ENCODE measurements at regions not wholly inside any gene's neighbourhood (a gene's known extent, or its start where the extent isn't known, plus 50 kb on each side); places are given as distances from the start of the nearest gene placed in this dataset.

- H3K4me3 ChIP-seq (ENCODE audit: low read depth, low read length): no peak overlapping the region
- H3K9me3 ChIP-seq (ENCODE audit: control insufficient read depth, low read length): no peaks in the 10 kb centered on the region
- no peaks in the 10 kb centered on the region for H3K27me3 ChIP-seq (ENCODE audit: control insufficient read depth, insufficient read depth, low read length)
Observed at GRCh38 chr2:180655842-180656454, 324.5 kb upstream of the UBE2E3 start.

DNA sequence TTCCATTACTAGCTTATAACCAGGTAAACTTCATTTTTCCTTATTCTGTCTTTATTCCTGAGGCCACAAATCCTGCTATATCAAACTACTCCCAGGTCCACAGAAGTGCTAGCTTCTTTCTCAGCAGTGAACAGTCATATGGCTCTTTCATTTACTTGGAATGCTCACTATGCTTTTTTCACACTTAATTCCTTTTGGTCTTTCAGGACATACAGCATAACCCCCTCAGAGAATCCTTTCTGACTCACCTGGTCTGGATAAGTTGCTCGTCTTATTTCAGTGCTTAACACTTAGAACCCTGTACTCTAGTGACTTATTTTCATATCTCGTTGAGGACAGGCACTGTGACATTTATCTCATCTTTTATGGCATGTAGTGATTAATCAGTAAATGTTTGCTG, 325.0 kb upstream of the UBE2E3 start:
- Histone ChIP-seq H3K9me3 (ENCODE audit: control insufficient read depth, low read length) (no peaks in the 10 kb centered on the region), H3K4me3 (ENCODE audit: low read depth, low read length) (no peak overlapping the region), H3K9ac (no peak overlapping the region), H2AFZ (no peak overlapping the region), H3K4me1 (no peaks in the 10 kb centered on the region), H3K27me3 (ENCODE audit: control insufficient read depth, insufficient read depth, low read length) (no peaks in the 10 kb centered on the region), H3K79me2 (no peaks in the 10 kb centered on the region), H3K4me2 (ENCODE audit: low read length) (no peak overlapping the region), H3K27ac (no peak overlapping the region), H3K36me3 (ENCODE audit: control insufficient read depth, insufficient read depth, low read length) (no peaks in the 10 kb centered on the region)
- no peak for TF ChIP-seq CTCF (IDR thresholded peaks at IDR 0.05)

More at GRCh38 chr2:180655842-180656454, 324.5 kb upstream of the UBE2E3 start:
- no peak overlapping the region for H2AFZ ChIP-seq
- H3K79me2 ChIP-seq: no peaks in the 10 kb centered on the region
- H3K27ac ChIP-seq: no peak overlapping the region
- no peak overlapping the region for H3K4me2 ChIP-seq (ENCODE audit: low read length)
- TF ChIP-seq CTCF (IDR thresholded peaks at IDR 0.05): no peak
- no peaks in the 10 kb centered on the region for H3K36me3 ChIP-seq (ENCODE audit: control insufficient read depth, insufficient read depth, low read length)
- H3K9ac ChIP-seq: no peak overlapping the region
- H3K4me1 ChIP-seq: no peaks in the 10 kb centered on the region

- no peak for TF ChIP-seq CTCF (IDR thresholded peaks at IDR 0.05)
- H3K27me3 ChIP-seq (ENCODE audit: control insufficient read depth, insufficient read depth, low read length): no peaks in the 10 kb centered on the region
- no peak overlapping the region for H3K9ac ChIP-seq
- no peaks in the 10 kb centered on the region for H3K4me1 ChIP-seq
- no peak overlapping the region for H3K27ac ChIP-seq
- H3K36me3 ChIP-seq (ENCODE audit: control insufficient read depth, insufficient read depth, low read length): no peaks in the 10 kb centered on the region
- H2AFZ ChIP-seq: no peak overlapping the region
- no peak overlapping the region for H3K4me3 ChIP-seq (ENCODE audit: low read depth, low read length)
- H3K4me2 ChIP-seq (ENCODE audit: low read length): no peak overlapping the region
- H3K9me3 ChIP-seq (ENCODE audit: control insufficient read depth, low read length): no peaks in the 10 kb centered on the region
- no peaks in the 10 kb centered on the region for H3K79me2 ChIP-seq
Observed at GRCh38 chr2:180653481-180653880, 326.9 kb upstream of the UBE2E3 start.

- H3K4me1 ChIP-seq: no peaks in the 10 kb centered on the region
- no peak overlapping the region for H3K27ac ChIP-seq
- H3K79me2 ChIP-seq: no peaks in the 10 kb centered on the region
- no peak for TF ChIP-seq CTCF (IDR thresholded peaks at IDR 0.05)
- H3K9me3 ChIP-seq (ENCODE audit: control insufficient read depth, low read length): no peaks in the 10 kb centered on the region
- no peaks in the 10 kb centered on the region for H3K27me3 ChIP-seq (ENCODE audit: control insufficient read depth, insufficient read depth, low read length)
- H3K9ac ChIP-seq: no peak overlapping the region
- H3K4me3 ChIP-seq (ENCODE audit: low read depth, low read length): no peak overlapping the region
- H3K4me2 ChIP-seq (ENCODE audit: low read length): no peak overlapping the region
- H3K36me3 ChIP-seq (ENCODE audit: control insufficient read depth, insufficient read depth, low read length): no peaks in the 10 kb centered on the region
- no peak overlapping the region for H2AFZ ChIP-seq
Observed at GRCh38 chr2:180652794-180653193, 327.6 kb upstream of the UBE2E3 start.

DNA sequence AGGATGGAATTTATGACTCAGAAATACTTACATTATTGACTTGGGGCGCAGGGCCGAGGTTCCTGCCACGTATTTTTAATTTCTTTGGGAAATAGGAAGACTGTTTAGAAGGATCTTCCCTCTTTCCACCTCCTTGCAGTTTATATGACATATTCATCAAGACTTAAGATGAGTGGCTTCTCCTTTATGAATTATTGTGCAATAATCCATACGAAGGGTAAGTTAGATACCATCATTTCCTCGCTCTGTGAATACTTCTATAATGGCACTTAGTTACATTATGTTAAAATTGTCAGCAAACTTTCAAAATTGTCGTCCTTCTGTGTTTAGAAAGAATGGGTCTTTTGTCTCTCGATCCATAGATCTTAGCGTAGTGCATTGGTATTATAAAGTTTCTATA, 328.8 kb upstream of the UBE2E3 start:
- TF ChIP-seq CTCF (IDR thresholded peaks at IDR 0.05): no peak
- Histone ChIP-seq H3K9ac (no peak overlapping the region), H3K79me2 (no peaks in the 10 kb centered on the region), H3K4me2 (ENCODE audit: low read length) (no peak overlapping the region), H3K4me1 (no peaks in the 10 kb centered on the region), H3K9me3 (ENCODE audit: control insufficient read depth, low read length) (no peaks in the 10 kb centered on the region), H2AFZ (no peak overlapping the region), H3K27ac (no peak overlapping the region), H3K27me3 (ENCODE audit: control insufficient read depth, insufficient read depth, low read length) (no peaks in the 10 kb centered on the region), H3K4me3 (ENCODE audit: low read depth, low read length) (no peak overlapping the region), H3K36me3 (ENCODE audit: control insufficient read depth, insufficient read depth, low read length) (no peaks in the 10 kb centered on the region)

All from parathyroid adenoma (tissue), 2 donors.